ENCODE measurements at regions not wholly inside any gene's neighbourhood (a gene's known extent, or its start where the extent isn't known, plus 50 kb on each side); places are given as distances from the start of the nearest gene placed in this dataset.

DNA sequence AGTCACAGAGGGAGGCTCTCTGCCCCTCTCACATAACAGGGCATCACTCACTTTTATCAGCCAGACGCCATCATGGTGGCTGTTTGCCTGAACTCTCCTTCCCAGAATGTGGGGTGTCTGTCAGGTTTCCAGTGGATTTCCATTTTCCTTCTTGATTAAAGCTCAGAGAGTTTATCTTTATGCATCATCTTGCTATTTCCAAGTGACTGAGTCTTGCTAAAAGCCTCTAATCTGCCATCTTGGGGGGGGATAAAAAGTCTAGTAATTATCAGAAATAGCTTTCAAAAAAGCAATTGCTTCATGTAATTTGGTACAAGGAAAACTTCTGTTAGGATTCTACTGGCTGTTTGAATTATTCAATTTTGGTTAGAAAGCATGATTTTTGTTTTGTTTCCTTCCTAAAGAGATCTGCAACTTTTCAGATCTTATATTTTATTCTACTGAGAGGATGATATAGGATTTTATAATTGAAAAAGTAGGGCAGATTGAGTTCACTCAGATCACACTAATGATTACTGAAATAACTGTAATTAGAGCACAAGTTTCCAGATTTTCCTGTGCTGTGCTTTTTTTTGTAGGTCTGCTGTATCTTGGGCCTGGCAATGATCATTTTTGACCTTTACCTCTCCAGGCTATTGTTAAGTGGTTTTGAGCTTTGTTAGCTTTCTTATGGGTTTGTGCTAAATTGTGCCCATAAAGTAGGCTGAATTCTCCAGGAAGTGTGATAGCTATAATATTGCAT is 661.5 kb downstream of the TLE4 start:
- ChIA-PET CTCF (no interaction called here), POLR2A (no interaction called here)
- H3K4me2 ChIP-seq (ENCODE audit: insufficient read depth, low read length), result no peak overlapping the region
- no peaks in the 10 kb centered on the region for H3K4me1 ChIP-seq (ENCODE audit: control insufficient read depth, extremely low read depth, insufficient read depth, low read length)
- dilution Hi-C loops (cut with MboI; ENCODE audit: extremely low pct_ligation_motif_present, low sequenced_read_pairs) (no loop called here), intact Hi-C loops (cut with micrococcal nuclease) (no loop called here)
- H3K27ac ChIP-seq (ENCODE audit: insufficient read depth, low read depth, low read length), result no peak overlapping the region
- no peak overlapping the region for H3K4me3 ChIP-seq (replicated peaks in 1 of 3; ENCODE audit: insufficient read depth in 1 of 3, low read depth in 1 of 3, low read length in 3 of 3)
- TF ChIP-seq GATA2 (IDR thresholded peaks at IDR 0.05; ENCODE audit: insufficient read depth, insufficient read length, low read depth, low read length) (no peak), POLR2AphosphoS5 (IDR thresholded peaks at IDR 0.05; ENCODE audit: insufficient read depth, low read depth, low read length) (no peak), JUN (IDR thresholded peaks at IDR 0.05; ENCODE audit: borderline replicate concordance, insufficient read depth, insufficient read length, low read depth) (no peak), FOS (IDR thresholded peaks at IDR 0.05; ENCODE audit: borderline replicate concordance, insufficient read depth, low read length) (no peak), EZH2 (IDR thresholded peaks at IDR 0.05; ENCODE audit: borderline replicate concordance, low read depth, low read length, severe bottlenecking) (no peak), POLR2A (IDR thresholded peaks at IDR 0.05; ENCODE audit: low read depth, low read length) (no peak), MAX (IDR thresholded peaks at IDR 0.05; ENCODE audit: insufficient read depth, insufficient read length) (no peak), MYC (IDR thresholded peaks at IDR 0.05; ENCODE audit: low read depth, low read length) (no peak)
- TF ChIP-seq, protein P1, sequence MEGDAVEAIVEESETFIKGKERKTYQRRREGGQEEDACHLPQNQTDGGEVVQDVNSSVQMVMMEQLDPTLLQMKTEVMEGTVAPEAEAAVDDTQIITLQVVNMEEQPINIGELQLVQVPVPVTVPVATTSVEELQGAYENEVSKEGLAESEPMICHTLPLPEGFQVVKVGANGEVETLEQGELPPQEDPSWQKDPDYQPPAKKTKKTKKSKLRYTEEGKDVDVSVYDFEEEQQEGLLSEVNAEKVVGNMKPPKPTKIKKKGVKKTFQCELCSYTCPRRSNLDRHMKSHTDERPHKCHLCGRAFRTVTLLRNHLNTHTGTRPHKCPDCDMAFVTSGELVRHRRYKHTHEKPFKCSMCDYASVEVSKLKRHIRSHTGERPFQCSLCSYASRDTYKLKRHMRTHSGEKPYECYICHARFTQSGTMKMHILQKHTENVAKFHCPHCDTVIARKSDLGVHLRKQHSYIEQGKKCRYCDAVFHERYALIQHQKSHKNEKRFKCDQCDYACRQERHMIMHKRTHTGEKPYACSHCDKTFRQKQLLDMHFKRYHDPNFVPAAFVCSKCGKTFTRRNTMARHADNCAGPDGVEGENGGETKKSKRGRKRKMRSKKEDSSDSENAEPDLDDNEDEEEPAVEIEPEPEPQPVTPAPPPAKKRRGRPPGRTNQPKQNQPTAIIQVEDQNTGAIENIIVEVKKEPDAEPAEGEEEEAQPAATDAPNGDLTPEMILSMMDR (IDR thresholded peaks at IDR 0.05; ENCODE audit: extremely low read depth in 1 of 2, insufficient read depth in 1 of 2, low read depth in 1 of 2, low read length in 2 of 2), result no peak
- no TSS peak for BruUV-seq (replicated peaks)
- H3K79me2 ChIP-seq (ENCODE audit: control insufficient read depth, insufficient read depth, low read length), result no peaks in the 10 kb centered on the region
- no peaks in the 10 kb centered on the region for H3K9me1 ChIP-seq (replicated peaks; ENCODE audit: control insufficient read depth, extremely low read depth, insufficient read depth, low read length)
- no peak for FAIRE-seq
- no peak overlapping the region for H3K9ac ChIP-seq (replicated peaks; ENCODE audit: extremely low read depth, insufficient read depth, low read length)
- no peak overlapping the region for H2AFZ ChIP-seq (ENCODE audit: low read depth, low read length)
- H3K36me3 ChIP-seq (ENCODE audit: control insufficient read depth in 2 of 2, extremely low read depth in 1 of 2, insufficient read depth in 2 of 2, low read length in 2 of 2), result no peaks in the 10 kb centered on the region
- no peaks in the 10 kb centered on the region for H3K27me3 ChIP-seq (ENCODE audit: control insufficient read depth in 2 of 2, insufficient read depth in 2 of 2, low read length in 2 of 2)
- no peaks in the 10 kb centered on the region for H3K9me3 ChIP-seq (replicated peaks; ENCODE audit: control insufficient read depth, insufficient read depth, low read length)
- H4K20me1 ChIP-seq (replicated peaks; ENCODE audit: control insufficient read depth, extremely low read depth, insufficient read depth, low read length), result no peaks in the 10 kb centered on the region
- DNase-seq (ENCODE audit: low read depth, low spot score), result no peak
